Right renal pelvis (tissue), 4 donors: ENCODE measurements at regions not wholly inside any gene's neighbourhood (a gene's known extent, or its start where the extent isn't known, plus 50 kb on each side); places are given as distances from the start of the nearest gene placed in this dataset.

Experiments
- DNase-seq, 4 donors: peaks; one replicate each; pipeline ENCODE4 v3.0.0-alpha.2; 2013; ENCODE audit warnings: low read depth in 4 of 4, low spot score in 3 of 4, missing footprints in 1 of 4

DNA sequence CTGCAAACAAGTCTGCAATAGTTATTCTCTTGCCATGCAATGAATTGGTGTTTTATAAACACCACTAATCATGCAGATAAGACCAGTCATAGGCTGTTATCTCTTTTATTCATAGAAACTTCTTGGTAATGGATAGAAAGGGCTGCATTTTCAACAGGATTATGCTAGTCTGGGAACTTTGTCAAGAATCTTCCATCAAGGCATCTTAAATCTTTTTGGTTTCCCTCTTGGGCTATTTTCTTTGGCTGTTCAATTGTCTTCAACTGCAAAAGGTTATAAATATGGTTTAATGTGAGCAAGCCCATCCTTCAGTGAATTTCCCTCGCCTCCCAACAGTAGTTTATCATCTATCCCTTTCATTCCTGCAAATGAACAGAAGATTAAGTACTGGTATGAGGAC lies 59.0 kb upstream of the MINAR1 start:
- DNase-seq: peak in 3 of 4 donors; percentile 14 to 16 (median 15)

GRCh38 chr15:79373728-79374127 lies 58.4 kb upstream of the MINAR1 start:
- no peak for DNase-seq

GRCh38 chr15:79376383-79376782 lies 55.8 kb upstream of the MINAR1 start:
- DNase-seq: no peak

DNA sequence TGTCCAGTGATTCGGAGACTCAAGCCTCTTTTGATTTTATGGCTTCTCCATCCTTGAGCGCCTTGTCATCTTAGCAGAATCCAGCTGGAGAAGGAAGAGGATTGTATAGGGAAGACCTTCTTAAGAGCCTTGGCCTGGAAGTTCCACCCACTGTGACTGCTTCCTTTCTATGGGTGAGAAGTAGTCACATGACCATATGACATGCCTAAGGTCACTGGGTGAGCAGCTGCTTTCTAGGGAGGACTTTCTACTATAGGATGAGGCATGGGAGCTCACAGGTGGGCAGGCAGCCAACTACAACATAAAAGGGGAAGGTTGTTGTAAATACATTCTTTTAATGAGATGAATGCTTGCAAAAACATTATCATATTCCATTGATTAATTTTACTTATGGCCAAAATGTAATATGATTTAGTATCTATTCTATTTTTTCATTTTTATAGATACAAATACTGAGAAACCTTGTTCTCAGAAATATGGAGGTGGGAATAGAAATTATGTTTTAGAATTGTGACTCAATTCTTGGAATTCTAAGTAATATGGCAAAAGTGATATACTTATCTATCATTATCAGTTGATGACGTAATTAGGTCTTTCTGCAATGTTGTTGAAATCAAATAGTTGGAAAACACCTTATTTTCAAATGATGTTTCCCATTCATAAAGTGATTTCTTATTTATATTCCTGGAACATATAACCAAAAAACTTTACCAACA lies 53.6 kb upstream of the MINAR1 start:
- DNase-seq: no peak

DNA sequence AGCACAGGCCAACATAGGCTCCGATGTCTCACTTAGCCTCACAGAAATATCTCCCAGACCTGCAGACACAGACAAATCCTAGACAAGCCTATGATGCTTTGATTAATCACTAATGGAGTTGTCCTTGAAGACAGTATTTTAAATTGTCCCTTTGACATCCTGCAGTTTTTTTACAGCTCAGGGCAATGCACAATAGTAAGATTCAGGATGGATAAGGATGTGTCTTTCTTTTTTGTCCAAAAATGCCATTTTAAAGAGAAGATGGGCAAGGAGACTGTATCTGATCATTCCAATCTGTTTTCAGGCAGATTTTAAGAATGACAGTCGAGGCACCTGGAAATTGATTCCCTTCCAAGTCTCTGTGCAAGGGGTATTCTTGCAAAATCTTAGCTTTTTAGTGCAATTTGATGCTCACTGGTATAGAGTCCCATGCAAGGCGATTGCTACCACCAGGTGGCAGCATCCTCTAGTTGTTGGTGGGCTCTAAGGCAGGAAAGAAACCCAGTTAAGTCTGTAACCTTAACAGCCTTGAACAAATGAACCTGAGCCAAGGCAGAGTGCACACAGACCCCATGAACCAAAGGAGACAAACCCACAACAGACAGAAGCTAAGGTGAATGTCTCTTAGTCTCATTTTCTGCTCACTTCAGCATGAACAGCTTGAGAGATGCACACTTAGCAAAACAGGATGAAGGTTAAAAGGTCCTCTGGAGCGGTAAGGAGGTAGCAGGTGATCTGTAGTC lies 51.2 kb upstream of the MINAR1 start:
- peak; percentile 53 to 73 (median 62) for DNase-seq

DNA sequence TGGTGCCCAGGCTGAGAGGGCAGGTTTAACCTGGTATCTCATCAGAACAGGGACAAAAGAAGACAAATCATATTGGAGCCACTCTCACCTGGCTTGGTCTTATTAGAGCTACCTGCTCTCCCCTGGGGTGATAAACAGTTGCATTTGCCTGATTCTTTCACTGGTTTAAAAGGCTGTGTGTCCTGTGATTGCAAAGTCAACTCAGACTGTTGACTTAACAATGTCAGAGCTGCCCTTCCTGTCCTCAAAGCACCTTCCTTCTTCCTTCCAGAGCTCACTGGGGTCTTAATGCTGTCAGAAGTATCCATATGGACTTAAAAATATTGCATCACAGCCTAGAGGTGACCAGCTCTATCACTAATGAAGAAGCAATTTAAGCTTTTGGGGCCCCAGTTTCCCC lies 50.5 kb upstream of the MINAR1 start:
- no peak for DNase-seq
